Smooth muscle cell (in vitro differentiated cells): ENCODE measurements at regions not wholly inside any gene's neighbourhood (a gene's known extent, or its start where the extent isn't known, plus 50 kb on each side); places are given as distances from the start of the nearest gene placed in this dataset.

ENCODE experiments used
- DNase-seq: peaks from one replicate; lab custom pipeline; 2025; ENCODE audit not compliant: unreplicated experiment; lab: John Stamatoyannopoulos, UW
- H2AFZ ChIP-seq: fragments of 200-600 bp; sonication (generic); 2 replicates; pipeline ENCODE4 v1.6.0; 2016; ENCODE audit warnings: antibody characterized with exemption, low read depth, mild to moderate bottlenecking
- H3F3A ChIP-seq: fragments of 200-600 bp; sonication (generic); 2 replicates; pipeline ENCODE4 v1.6.0; 2017; ENCODE audit warnings: antibody characterized with exemption, low read depth
- H3K27ac ChIP-seq: fragments of 200-600 bp; sonication (generic); 2 replicates; pipeline ENCODE4 v1.5.1; 2016; ENCODE audit warnings: low read depth, mild to moderate bottlenecking
- H3K27me3 ChIP-seq: fragments of 200-600 bp; sonication (generic); 2 replicates; pipeline ENCODE4 v1.6.1; 2016; ENCODE audit warnings: low read depth, mild to moderate bottlenecking
- H3K36me3 ChIP-seq: fragments of 200-600 bp; sonication (generic); 2 replicates; pipeline ENCODE4 v1.5.1; 2016; ENCODE audit warnings: low read depth
- H3K4me1 ChIP-seq: fragments of 200-600 bp; sonication (generic); 2 replicates; pipeline ENCODE4 v1.5.1; 2016; ENCODE audit warnings: low read depth
- H3K4me2 ChIP-seq: fragments of 200-600 bp; sonication (generic); 2 replicates; pipeline ENCODE4 v1.6.0; 2016; ENCODE audit warnings: mild to moderate bottlenecking
- H3K4me3 ChIP-seq: fragments of 200-600 bp; sonication (generic); 2 replicates; pipeline ENCODE4 v1.5.1; 2016; ENCODE audit warnings: mild to moderate bottlenecking
- H3K79me2 ChIP-seq: fragments of 200-600 bp; sonication (generic); 2 replicates; pipeline ENCODE4 v1.6.0; 2016; ENCODE audit warnings: low read depth, mild to moderate bottlenecking
- H3K9ac ChIP-seq: fragments of 200-600 bp; sonication (generic); 2 replicates; pipeline ENCODE4 v1.6.0; 2016; ENCODE audit warnings: low read depth
- H3K9me3 ChIP-seq: fragments of 200-600 bp; sonication (generic); replicated peaks from 2 replicates; pipeline ENCODE4 v1.5.1; 2016; ENCODE audit warnings: low read depth
- H4K20me1 ChIP-seq: fragments of 200-600 bp; sonication (generic); 2 replicates; pipeline ENCODE4 v1.6.0; 2016; ENCODE audit warnings: low read depth
- CTCF ChIP-seq: fragments of 200-600 bp; sonication (generic); IDR thresholded peaks from 2 replicates; pipeline ENCODE4 v1.5.1; 2017; ENCODE audit warnings: borderline replicate concordance, mild to moderate bottlenecking, antibody characterized with exemption; ENCODE audit not compliant: insufficient read depth, poor library complexity, severe bottlenecking
- WGBS: methylation state at CpG from one replicate; pipeline ENCODE4 v1.1.7; 2016; ENCODE audit warnings: low lambda C conversion rate; 5-methylcytosine and 5-hydroxymethylcytosine counted together

- H3K27me3 ChIP-seq: no peaks in the 10 kb centered on the region
- H2AFZ ChIP-seq: no peak overlapping the region
- TF ChIP-seq CTCF: no peak
- H3F3A ChIP-seq: no peaks in the 10 kb centered on the region
- H3K79me2 ChIP-seq: no peaks in the 10 kb centered on the region
- H3K9ac ChIP-seq: no peak overlapping the region
- no peaks in the 10 kb centered on the region for H4K20me1 ChIP-seq
- H3K36me3 ChIP-seq: no peaks in the 10 kb centered on the region
- H3K4me3 ChIP-seq: no peak overlapping the region
- no peaks in the 10 kb centered on the region for H3K4me1 ChIP-seq
- DNase-seq: no peak
- no peak overlapping the region for H3K27ac ChIP-seq
- no peaks in the 10 kb centered on the region for H3K9me3 ChIP-seq
- WGBS: 91% methylated on average over 4 of the region's 4 CpGs
- H3K4me2 ChIP-seq: no peak overlapping the region
Observed at GRCh38 chr3:107880702-107881101, 210.1 kb downstream of the CD47 start.

- no peak overlapping the region for H3K4me2 ChIP-seq
- no peaks in the 10 kb centered on the region for H4K20me1 ChIP-seq
- no peaks in the 10 kb centered on the region for H3K9me3 ChIP-seq
- no peak overlapping the region for H2AFZ ChIP-seq
- no peak overlapping the region for H3K27ac ChIP-seq
- no peak for DNase-seq
- no peaks in the 10 kb centered on the region for H3K4me1 ChIP-seq
- H3K9ac ChIP-seq: no peak overlapping the region
- H3K79me2 ChIP-seq: no peaks in the 10 kb centered on the region
- WGBS: 78% methylated on average over 6 of the region's 6 CpGs
- H3K27me3 ChIP-seq: no peaks in the 10 kb centered on the region
- no peak overlapping the region for H3K4me3 ChIP-seq
- no peaks in the 10 kb centered on the region for H3K36me3 ChIP-seq
- TF ChIP-seq CTCF: no peak
- H3F3A ChIP-seq: no peaks in the 10 kb centered on the region
Observed at GRCh38 chr3:107877936-107878335, 212.9 kb downstream of the CD47 start.

- Histone ChIP-seq H3K79me2 (no peaks in the 10 kb centered on the region), H3K4me3 (no peak overlapping the region), H3K27me3 (no peaks in the 10 kb centered on the region), H3F3A (no peaks in the 10 kb centered on the region), H3K27ac (peak overlapping the region; percentile 57), H3K9me3 (no peaks in the 10 kb centered on the region), H2AFZ (no peak overlapping the region), H3K36me3 (no peaks in the 10 kb centered on the region), H3K4me1 (no peaks in the 10 kb centered on the region), H4K20me1 (no peaks in the 10 kb centered on the region), H3K4me2 (no peak overlapping the region), H3K9ac (no peak overlapping the region)
- WGBS: 84% methylated on average over 2 of the region's 2 CpGs
- no peak for TF ChIP-seq CTCF
- DNase-seq: no peak
Observed at GRCh38 chr3:107870943-107871638, 219.7 kb downstream of the CD47 start.

GRCh38 chr3:107870096-107870495 is 220.7 kb downstream of the CD47 start:
- H3K9ac ChIP-seq: no peak overlapping the region
- DNase-seq: no peak

More at GRCh38 chr3:107870096-107870495, 220.7 kb downstream of the CD47 start:
- H3K36me3 ChIP-seq: no peaks in the 10 kb centered on the region
- TF ChIP-seq CTCF: no peak
- H3F3A ChIP-seq: no peaks in the 10 kb centered on the region
- H3K4me3 ChIP-seq: no peak overlapping the region
- H4K20me1 ChIP-seq: no peaks in the 10 kb centered on the region
- 81% methylated on average over 1 of the region's 1 CpG for WGBS
- no peak overlapping the region for H3K4me2 ChIP-seq
- H3K79me2 ChIP-seq: no peaks in the 10 kb centered on the region
- H3K9me3 ChIP-seq: no peaks in the 10 kb centered on the region
- no peak overlapping the region for H3K27ac ChIP-seq
- no peak overlapping the region for H2AFZ ChIP-seq
- H3K27me3 ChIP-seq: no peaks in the 10 kb centered on the region
- H3K4me1 ChIP-seq: no peaks in the 10 kb centered on the region
